KOPT-K1 (cell line): ENCODE measurements at regions not wholly inside any gene's neighbourhood (a gene's known extent, or its start where the extent isn't known, plus 50 kb on each side); places are given as distances from the start of the nearest gene placed in this dataset.

Experiments used
- H3K27ac ChIP-seq: fragments of 200-600 bp; sonication (generic); 2 replicates; pipeline ENCODE4 v1.5.1; 2016; ENCODE audit warnings: antibody characterized with exemption, mild to moderate bottlenecking, low read depth, low read length; ENCODE audit not compliant: poor library complexity, severe bottlenecking
- H3K36me3 ChIP-seq: fragments of 200-600 bp; sonication (generic); 2 replicates; pipeline ENCODE4 v1.5.1; 2017; ENCODE audit warnings: antibody characterized with exemption, mild to moderate bottlenecking, low read length, moderate library complexity; ENCODE audit not compliant: insufficient read depth
- H3K9me3 ChIP-seq: fragments of 200-600 bp; sonication (generic); 2 replicates; pipeline ENCODE4 v1.5.1; 2017; ENCODE audit warnings: antibody characterized with exemption, low read length, mild to moderate bottlenecking; ENCODE audit not compliant: insufficient read depth, poor library complexity, severe bottlenecking

DNA sequence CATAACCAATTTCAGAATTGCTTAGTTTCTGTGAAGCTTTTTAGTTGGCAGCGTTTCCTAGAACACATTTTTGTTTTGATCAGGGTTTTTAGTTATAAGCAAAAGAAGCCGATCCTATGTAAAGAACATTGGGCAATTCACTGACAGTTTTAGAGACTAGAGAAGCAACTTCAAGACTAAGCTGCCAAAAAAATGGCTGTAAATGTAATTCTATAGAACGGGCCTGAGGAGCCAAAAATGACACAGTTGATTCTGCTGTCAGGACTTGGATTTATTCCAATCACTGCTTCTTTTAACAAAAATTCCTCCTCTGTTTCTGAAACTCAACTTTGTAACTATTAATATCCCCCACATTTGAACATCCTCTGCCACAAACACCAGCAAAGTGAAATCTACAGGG, 236.0 kb upstream of the EYS start:
- Histone ChIP-seq H3K36me3 (no peaks in the 10 kb centered on the region), H3K27ac (no peak overlapping the region), H3K9me3 (no peaks in the 10 kb centered on the region)

DNA sequence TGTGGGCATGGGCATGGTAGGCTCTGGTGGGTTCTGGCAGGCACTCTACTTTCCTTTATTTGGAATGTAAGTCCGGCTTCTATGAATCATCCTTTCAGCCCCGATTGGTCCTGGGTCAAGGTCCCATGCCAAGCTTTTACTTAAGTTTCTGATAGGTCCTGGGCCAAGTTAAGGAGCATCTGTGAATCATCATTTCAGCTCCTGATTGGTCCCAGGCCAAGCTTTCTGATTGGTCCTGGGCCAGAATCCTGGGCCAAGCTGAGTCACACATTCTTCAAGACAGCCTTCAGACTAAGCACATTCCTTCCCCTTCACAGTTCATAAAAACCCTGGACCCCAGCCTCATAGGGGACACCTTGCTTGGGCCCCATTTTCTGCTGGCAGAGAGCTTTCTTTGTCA, 231.0 kb upstream of the EYS start:
- Histone ChIP-seq H3K27ac (no peak overlapping the region), H3K9me3 (no peaks in the 10 kb centered on the region), H3K36me3 (no peaks in the 10 kb centered on the region)

DNA sequence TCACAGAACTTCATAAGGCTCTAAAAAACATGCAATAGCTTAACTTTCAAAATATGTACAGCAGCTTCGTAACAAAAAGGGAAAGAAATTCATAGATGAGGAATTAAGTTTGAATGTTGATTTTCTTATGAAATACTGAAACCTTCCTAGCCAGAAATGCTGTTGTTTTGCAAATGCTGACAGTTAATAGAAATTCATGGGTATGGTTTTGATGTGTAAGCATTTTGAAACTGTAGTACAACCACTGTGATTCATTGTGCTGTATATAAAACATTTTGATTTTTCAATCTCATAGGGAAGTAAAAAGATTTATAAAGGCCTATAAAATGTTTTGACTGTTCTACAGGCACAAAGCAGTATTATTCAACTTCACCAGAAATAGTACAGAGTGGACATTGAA, 228.4 kb upstream of the EYS start:
- no peaks in the 10 kb centered on the region for H3K36me3 ChIP-seq
- H3K27ac ChIP-seq, result no peak overlapping the region
- H3K9me3 ChIP-seq, result peaks cover 7% of the 10 kb centered on the region

DNA sequence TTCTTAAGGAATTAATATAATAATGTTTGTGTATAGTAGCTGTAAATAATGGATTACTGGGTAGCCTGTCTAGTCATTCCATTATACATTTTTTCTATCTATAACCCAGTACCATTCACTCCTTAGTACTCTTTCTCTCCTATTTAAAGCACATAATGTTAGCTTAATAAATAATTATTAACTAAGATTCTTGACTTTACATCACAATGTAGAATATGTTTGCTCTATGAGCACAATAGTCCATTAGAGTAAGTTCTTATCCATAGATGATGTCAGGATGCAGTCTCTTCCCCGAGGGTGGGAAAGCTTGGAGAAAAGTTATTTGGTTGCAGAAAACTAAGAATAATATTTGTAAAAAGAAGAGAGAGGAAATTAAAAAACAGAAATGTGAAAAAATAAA, 226.4 kb upstream of the EYS start:
- no peak overlapping the region for H3K27ac ChIP-seq
- no peaks in the 10 kb centered on the region for H3K36me3 ChIP-seq
- H3K9me3 ChIP-seq, result peaks cover 9% of the 10 kb centered on the region

DNA sequence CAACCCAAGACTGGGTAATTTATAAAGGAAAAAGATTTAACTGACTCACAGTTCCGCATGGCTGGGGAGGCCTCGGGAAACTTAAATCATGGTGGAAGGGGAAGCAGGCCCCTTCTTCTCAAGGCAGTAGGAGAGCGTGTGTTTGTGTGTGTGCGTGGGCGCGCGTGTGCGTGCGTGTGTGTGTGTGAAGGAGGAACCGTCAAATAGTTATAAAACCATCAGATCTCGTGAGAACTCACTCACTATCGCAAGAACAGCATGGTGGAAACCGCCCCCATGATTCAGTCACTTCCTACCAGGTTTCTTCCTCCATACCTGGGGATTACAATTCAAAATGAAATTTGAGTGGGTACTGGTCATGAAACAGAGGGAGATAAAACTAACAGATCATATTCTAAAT, 220.1 kb upstream of the EYS start:
- H3K27ac ChIP-seq, result no peak overlapping the region
- H3K36me3 ChIP-seq, result no peaks in the 10 kb centered on the region
- H3K9me3 ChIP-seq, result peaks cover 9% of the 10 kb centered on the region

DNA sequence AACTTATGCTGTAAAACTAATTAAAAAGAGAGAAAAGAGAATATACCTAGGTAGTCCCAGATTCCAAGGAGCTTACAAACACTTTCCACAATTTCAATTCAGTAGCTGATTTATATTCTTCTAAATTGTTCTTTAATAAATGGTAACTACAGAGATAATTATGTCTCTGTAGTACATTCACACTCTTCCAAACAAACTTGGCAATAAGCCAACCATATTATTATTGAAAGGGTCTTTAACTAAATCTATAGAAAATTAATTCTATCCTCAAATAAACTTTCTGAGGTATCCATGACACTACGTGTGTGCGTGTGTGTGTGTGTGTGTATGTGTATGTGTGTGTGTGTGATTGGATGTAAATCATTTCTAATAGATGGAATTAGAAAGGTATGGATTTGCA, 217.4 kb upstream of the EYS start:
- H3K9me3 ChIP-seq, result no peaks in the 10 kb centered on the region
- no peak overlapping the region for H3K27ac ChIP-seq
- H3K36me3 ChIP-seq, result no peaks in the 10 kb centered on the region

DNA sequence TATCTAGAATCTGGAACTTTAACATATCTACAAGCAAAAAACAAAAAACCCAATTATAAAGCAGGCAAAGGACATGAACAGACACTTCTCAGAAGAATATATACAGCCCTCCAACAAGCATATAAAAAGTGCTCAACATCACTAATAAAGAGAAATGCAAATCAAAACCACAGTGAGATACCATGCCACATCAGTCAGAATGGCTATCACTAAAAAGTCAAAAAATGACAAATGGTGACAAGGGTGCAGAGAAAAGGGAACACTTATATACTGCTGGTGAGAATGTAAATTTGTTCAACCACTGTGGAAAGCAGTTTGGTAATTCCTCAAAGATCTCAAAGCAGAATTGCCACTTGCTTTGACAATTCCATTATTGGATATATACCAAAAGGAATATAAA, 215.0 kb upstream of the EYS start:
- H3K9me3 ChIP-seq, result no peaks in the 10 kb centered on the region
- H3K36me3 ChIP-seq, result no peaks in the 10 kb centered on the region
- H3K27ac ChIP-seq, result no peak overlapping the region

DNA sequence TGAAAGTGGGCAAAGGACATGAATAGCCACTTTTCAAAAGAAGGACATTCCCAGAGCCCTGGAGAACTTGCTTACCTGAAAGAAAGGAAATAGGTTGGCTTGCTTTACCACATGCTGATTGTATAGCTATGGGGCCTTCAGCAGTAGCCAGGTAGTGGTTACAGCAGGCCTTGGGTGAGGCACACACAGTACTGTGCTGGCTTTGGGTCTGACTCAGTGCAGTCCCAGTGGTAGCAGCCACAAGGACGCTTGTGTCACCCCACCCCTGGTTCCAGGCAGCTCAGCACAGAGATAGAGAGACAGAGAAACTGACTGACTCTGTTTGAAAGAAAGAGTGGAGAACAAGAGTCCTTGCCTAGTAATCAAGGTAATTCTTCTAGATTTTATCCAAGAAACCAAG, 201.0 kb upstream of the EYS start:
- no peaks in the 10 kb centered on the region for H3K9me3 ChIP-seq
- H3K27ac ChIP-seq, result no peak overlapping the region
- H3K36me3 ChIP-seq, result no peaks in the 10 kb centered on the region

DNA sequence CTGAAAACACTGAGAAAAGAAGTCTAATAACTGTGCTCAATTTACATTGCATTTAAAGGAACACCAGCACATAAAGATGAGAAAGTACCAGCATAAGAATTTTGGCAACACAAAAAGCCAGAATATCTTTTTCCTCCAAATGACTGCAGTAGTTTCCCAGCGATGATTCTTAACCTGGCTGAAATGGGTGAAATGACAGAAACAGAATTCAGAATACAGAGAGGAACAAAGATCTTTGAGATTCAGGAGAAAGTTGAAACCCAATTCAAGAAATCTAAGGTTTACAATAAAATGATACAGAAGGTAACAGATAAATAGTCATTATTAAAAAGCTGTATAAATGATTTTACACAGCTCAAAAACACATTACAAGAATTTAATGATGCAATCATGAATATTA, 197.0 kb upstream of the EYS start:
- no peak overlapping the region for H3K27ac ChIP-seq
- H3K36me3 ChIP-seq, result no peaks in the 10 kb centered on the region
- H3K9me3 ChIP-seq, result no peaks in the 10 kb centered on the region

DNA sequence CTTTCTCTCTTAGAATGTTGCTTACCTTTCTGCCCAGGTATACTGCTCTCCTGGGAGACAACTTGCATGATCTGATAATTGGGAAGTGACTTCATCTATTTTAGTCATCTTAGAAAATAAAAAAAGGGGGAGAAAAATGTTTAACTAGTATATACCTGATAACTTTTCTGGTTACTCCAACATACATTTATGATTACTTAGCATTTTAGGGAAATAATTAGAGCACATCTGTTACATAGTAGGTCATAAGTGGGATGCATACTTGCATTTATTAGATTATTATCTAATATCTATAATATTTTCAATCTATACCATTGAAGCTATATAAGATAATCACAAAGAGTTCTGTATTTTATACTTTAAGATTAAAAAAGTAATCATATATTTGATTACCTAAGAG, 193.9 kb upstream of the EYS start:
- H3K27ac ChIP-seq, result no peak overlapping the region
- no peaks in the 10 kb centered on the region for H3K36me3 ChIP-seq
- no peaks in the 10 kb centered on the region for H3K9me3 ChIP-seq

DNA sequence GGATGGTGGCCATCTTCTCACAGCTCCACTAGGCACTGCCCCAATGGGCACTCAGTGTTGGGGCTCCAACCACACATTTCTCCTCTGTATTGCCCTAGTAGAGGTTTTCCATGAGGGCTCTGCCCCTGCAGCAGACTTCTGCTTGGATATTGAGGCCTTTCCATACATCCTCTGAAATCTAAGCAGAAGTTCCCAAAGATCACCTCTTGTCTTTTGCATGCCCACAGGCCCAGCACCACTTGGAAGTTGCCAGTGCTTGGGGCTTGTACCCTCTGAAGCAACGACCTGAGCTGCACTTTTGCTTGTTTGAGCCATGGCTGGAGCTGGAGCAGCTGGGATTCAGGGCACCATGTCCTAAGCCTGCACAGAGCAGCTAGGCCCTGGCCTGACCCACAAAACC, 189.1 kb upstream of the EYS start:
- Histone ChIP-seq H3K27ac (no peak overlapping the region), H3K36me3 (no peaks in the 10 kb centered on the region)

DNA sequence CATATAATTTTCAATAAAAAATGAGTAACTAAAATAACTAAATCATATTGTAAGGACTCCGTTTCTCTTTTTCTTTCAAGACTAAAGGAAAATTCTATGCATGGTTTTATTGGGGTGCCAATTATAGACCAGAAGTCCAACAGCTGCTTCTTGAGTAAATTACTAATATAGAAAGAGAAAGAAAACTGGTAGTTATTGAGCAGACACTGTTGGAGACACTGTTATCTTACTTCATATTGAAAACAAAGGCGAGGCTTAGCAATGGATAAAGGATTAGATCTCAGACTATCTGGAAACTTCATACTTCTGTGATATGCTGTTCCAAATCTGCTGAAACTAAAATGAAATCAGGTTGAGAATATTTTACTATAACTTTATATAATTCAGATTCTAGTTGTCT, 169.6 kb upstream of the EYS start:
- no peaks in the 10 kb centered on the region for H3K9me3 ChIP-seq
- H3K27ac ChIP-seq, result no peak overlapping the region
- no peaks in the 10 kb centered on the region for H3K36me3 ChIP-seq

More for the DNA sequence above, 189.1 kb upstream of the EYS start:
- H3K9me3 ChIP-seq, result no peaks in the 10 kb centered on the region

DNA sequence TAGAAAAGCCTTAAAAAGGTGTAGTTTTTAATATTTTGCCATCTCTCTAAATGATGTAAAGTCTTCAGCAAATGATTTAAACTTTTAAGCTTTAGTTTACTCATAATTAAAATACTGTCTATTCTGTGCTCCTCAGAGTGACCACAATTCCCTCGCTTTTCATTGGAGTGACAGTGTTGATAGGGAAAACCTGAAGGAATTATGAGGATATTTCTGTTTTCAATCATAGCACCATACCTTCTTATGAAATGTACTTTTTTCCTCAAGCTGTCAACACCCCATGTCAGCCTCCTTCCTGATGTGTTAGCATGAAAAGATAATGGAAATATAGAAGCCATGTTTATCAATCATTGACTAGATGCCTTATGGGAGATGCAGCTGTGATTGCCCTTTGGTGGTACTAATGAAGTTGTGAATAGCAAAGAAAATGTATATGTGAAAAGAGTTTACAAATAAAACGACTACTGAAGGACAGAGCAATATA, 145.4 kb upstream of the EYS start:
- H3K36me3 ChIP-seq, result no peaks in the 10 kb centered on the region
- no peaks in the 10 kb centered on the region for H3K9me3 ChIP-seq
- H3K27ac ChIP-seq, result no peak overlapping the region

DNA sequence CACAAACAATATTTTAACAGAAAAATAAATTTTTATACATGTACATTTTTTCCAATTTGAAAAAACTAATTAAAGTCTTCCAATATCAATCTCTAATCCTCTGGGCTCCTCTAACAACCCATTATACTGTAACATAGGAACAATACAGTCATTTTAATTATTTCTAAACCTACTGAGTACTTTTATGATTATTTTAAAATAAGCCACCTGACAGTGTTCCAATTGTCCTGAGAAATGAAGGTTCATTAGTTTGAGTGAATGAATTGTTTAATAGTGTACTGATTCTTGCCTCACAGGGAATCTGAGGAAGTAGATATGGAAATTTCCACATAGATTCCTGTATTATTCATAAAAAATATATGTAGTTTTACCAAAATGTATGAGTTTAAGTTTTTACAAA, 123.1 kb upstream of the EYS start:
- Histone ChIP-seq H3K36me3 (no peaks in the 10 kb centered on the region), H3K27ac (no peak overlapping the region)

DNA sequence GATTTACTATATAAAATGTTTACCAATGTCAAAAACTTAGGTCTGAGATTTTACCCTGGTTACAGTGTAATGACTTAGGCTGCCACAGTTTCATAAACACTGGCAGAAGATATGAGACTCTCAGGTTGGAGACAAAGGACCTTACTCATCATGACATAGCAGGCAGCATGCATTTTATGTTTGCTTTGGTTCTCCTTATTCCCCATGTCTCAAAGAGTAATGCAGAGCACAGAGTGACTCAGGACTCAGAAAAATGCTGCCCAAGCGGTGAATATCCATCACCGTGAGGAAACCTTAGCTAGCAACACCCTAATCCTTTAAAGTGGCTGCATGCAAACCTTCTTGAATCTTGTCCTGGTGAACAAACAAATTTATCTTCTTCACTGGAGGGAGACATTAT, 112.1 kb upstream of the EYS start:
- H3K9me3 ChIP-seq, result no peaks in the 10 kb centered on the region
- H3K36me3 ChIP-seq, result no peaks in the 10 kb centered on the region

More for the DNA sequence above, 123.1 kb upstream of the EYS start:
- H3K9me3 ChIP-seq, result no peaks in the 10 kb centered on the region

DNA sequence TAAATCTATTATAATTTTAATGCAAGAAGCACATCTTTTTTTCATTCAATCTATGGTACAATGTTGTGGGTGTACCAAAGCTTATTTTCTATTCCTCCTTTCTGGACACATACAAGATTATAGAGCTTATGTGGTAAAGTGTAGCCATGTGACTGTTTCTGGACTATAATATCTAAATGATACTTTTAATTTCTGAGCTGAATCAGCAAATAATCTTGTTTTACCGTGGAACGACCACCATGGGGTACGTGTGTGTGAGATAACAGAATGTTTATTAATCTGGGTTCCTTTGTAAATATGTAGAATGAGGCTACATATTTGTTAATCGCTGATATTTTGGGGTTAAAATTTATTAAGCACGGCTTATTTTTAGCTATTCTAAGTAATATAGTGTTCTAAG, 111.5 kb upstream of the EYS start:
- Histone ChIP-seq H3K9me3 (no peaks in the 10 kb centered on the region), H3K36me3 (no peaks in the 10 kb centered on the region), H3K27ac (no peak overlapping the region)

More for the DNA sequence above, 112.1 kb upstream of the EYS start:
- H3K27ac ChIP-seq, result no peak overlapping the region

DNA sequence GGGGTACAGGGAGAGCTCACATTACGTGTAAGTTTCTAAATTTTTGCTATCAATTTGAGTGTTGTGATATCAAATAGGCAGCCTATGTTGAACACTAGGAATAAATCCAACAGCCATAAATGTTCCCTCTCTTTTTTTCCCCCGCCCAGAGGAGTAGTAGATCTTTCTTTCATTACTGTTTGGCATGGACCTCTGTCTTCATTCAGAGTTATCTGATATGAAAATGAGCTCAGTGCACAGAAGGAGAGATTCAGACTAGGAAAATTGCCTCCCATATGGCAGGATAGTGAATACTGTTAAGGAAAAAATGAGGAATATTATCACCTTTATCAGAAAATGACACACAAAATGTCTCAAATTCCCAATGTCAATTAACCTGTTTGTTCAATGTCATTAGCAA, 110.0 kb upstream of the EYS start:
- no peak overlapping the region for H3K27ac ChIP-seq

More for the DNA sequence above, 110.0 kb upstream of the EYS start:
- H3K36me3 ChIP-seq, result no peaks in the 10 kb centered on the region
- no peaks in the 10 kb centered on the region for H3K9me3 ChIP-seq
